Naive thymus-derived CD8-positive, alpha-beta T cell (primary cell): ENCODE measurements at regions not wholly inside any gene's neighbourhood (a gene's known extent, or its start where the extent isn't known, plus 50 kb on each side); places are given as distances from the start of the nearest gene placed in this dataset.
"Not testable (repeated sequence)": the region's sequence is repeated elsewhere in the genome, so short reads cannot be mapped to it uniquely, and the experiment has no call there.

Experiments used
- ATAC-seq, 2 donors: fragments of 150-1000 bp; cut with Tn5 transposase in 1 of 2; sonication (Bioruptor Pico), chemical (Tn5 transposase) in 1 of 2; 1 replicate in 1 of 2; 2 replicates in 1 of 2; pipeline ENCODE4 v1.10.0; 2021; ENCODE audit warnings: mild to moderate bottlenecking in 2 of 2, moderate library complexity in 2 of 2
- POLR2A ChIA-PET: fragments of 350-600 bp; sonication (Branson Sonifier 250); formaldehyde crosslinking; loops from one replicate; lab custom pipeline; 2021; ENCODE audit warnings: antibody characterized with exemption; lab: Charles Lee
- DNase-seq, 10 donors: peaks; one replicate each; pipeline versions ENCODE4 v3.0.0 to v3.0.0-alpha.2; 2020 to 2022
- H3K27ac Mint-ChIP-seq, 10 donors: one replicate each; pipeline ENCODE4 v1.8.0; 2020 to 2022; ENCODE audit warnings: mild to moderate bottlenecking in 10 of 10, mixed read lengths in 10 of 10, moderate library complexity in 4 of 10, inconsistent platforms in 1 of 10
- H3K27me3 Mint-ChIP-seq, 5 donors: one replicate each; pipeline ENCODE4 v1.8.0; 2021 to 2022; ENCODE audit warnings: mixed read lengths in 5 of 5
- H3K36me3 Mint-ChIP-seq, 3 donors: one replicate each; pipeline ENCODE4 v1.8.0; 2020 to 2022; ENCODE audit warnings: mixed read lengths in 3 of 3, mild to moderate bottlenecking in 2 of 3, inconsistent platforms in 1 of 3
- H3K4me1 Mint-ChIP-seq, 4 donors: one replicate each; pipeline ENCODE4 v1.8.0; 2021 to 2022; ENCODE audit warnings: mixed read lengths in 4 of 4
- H3K4me3 Mint-ChIP-seq, 10 donors: one replicate each; pipeline ENCODE4 v1.8.0; 2020 to 2022; ENCODE audit warnings: mild to moderate bottlenecking in 10 of 10, mixed read lengths in 10 of 10, moderate library complexity in 6 of 10, inconsistent platforms in 1 of 10
- H3K9me3 Mint-ChIP-seq, 9 donors: one replicate each; pipeline ENCODE4 v1.8.0; 2020 to 2022; ENCODE audit warnings: mixed read lengths in 9 of 9, mild to moderate bottlenecking in 3 of 9, inconsistent platforms in 1 of 9, moderate library complexity in 1 of 9

DNA sequence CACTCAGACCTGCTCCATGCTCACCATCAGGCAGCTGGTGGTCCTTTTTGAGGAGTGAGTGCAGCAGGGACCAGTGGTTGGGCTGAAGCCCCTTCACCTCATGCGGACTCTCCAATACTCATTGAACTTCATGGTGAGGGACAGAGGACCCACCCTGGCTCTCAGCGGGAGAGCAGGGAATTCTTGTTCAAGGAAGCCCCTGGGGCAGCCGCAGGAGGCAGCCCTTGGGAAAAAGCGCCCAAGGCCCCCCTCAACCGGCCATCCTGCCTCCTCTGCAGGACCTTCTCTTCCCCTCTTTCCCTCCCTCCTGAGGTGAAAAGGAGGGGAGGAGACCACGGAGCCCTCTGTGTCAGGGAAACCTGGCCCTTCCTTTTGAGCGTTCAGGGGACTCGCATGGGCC lies 4510.9 kb upstream of the OR11H1 start:
- H3K9me3 Mint-ChIP-seq, H3K27ac Mint-ChIP-seq, H3K36me3 Mint-ChIP-seq, H3K27me3 Mint-ChIP-seq, H3K4me3 Mint-ChIP-seq, POLR2A ChIA-PET, H3K4me1 Mint-ChIP-seq: not testable (repeated sequence)
- DNase-seq: peak in 1 of 10 donors; percentile 51
- ATAC-seq: peak in 1 of 2 donors; percentile 23

DNA sequence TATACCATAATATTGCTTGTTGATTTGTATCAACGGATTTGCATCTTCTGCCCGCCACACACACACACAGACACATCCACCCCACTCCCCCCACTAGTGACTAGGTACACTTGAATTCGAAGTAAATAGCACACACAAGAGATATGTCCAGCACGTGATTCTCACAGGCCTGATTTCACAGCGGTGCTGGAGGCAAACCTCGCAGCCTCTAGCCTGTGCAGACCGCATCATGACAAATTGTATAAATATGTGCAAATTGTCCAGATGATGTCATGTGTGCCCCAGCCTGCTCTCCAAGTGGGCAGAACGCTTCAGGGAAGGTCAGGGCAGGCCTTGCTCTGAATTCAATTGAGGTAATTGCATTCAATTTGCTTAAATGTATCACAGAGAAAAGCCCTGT lies 4507.5 kb upstream of the OR11H1 start:
- H3K4me3 Mint-ChIP-seq, ATAC-seq, H3K27ac Mint-ChIP-seq, H3K27me3 Mint-ChIP-seq, H3K36me3 Mint-ChIP-seq, H3K4me1 Mint-ChIP-seq, POLR2A ChIA-PET: not testable (repeated sequence)
- DNase-seq: peak in 1 of 10 donors; percentile 15
- peaks cover 5 to 24% (median 10%) of the 10 kb centered on the region in 9 donors for H3K9me3 Mint-ChIP-seq

DNA sequence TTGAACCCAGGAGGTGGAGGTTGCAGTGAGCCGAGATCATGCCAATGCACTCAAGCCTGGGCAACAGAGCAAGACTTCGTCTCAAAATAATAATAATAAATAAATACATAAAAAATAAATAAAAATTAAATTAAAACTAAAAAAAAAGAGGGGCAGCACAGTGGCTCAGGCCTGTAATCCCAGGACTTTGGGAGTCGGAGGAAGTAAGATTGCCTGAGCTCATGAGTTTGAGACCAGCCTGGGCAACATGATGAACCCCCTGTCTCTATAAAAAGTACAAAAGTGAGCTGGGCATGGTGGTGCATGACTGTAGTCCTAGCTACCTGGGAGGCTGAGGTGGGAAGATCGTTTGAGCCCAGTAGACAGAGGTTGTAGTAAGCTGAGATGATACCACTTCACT lies 4501.5 kb upstream of the OR11H1 start:
- H3K27me3 Mint-ChIP-seq, H3K4me1 Mint-ChIP-seq, ATAC-seq, H3K4me3 Mint-ChIP-seq, POLR2A ChIA-PET, H3K27ac Mint-ChIP-seq: not testable (repeated sequence)
- H3K36me3 Mint-ChIP-seq: peaks cover 0 to 25% (median 7%) of the 10 kb centered on the region in 3 donors
- DNase-seq: peak in 1 of 10 donors; percentile 46
- peaks cover 8 to 59% (median 43%) of the 10 kb centered on the region in 9 donors for H3K9me3 Mint-ChIP-seq

DNA sequence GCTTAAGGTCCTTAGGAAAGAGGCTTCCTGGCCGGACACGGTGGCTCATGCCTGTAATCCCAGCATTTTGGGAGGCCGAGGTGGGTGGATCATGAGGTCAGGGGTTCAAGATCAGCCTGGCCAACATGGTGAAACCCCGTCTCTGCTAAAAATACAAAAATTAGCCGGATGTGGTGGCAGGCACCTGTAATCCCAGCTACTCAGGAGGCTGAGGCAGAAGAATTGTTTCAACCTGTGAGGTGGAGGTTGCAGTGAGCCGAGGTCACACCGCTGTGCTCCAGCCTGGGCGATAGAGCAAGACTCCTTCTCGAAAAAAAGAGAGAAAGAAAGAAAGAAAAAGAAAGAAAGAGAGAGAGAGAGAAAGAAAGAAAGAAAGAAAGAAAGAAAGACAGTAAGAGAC lies 4500.9 kb upstream of the OR11H1 start:
- POLR2A ChIA-PET, H3K27me3 Mint-ChIP-seq, H3K27ac Mint-ChIP-seq, ATAC-seq, H3K4me1 Mint-ChIP-seq, H3K4me3 Mint-ChIP-seq: not testable (repeated sequence)
- DNase-seq: peak in 1 of 10 donors; percentile 23
- Mint-ChIP-seq H3K36me3 (peaks cover 0 to 25% (median 7%) of the 10 kb centered on the region in 3 donors), H3K9me3 (peaks cover 8 to 64% (median 46%) of the 10 kb centered on the region in 9 donors)

DNA sequence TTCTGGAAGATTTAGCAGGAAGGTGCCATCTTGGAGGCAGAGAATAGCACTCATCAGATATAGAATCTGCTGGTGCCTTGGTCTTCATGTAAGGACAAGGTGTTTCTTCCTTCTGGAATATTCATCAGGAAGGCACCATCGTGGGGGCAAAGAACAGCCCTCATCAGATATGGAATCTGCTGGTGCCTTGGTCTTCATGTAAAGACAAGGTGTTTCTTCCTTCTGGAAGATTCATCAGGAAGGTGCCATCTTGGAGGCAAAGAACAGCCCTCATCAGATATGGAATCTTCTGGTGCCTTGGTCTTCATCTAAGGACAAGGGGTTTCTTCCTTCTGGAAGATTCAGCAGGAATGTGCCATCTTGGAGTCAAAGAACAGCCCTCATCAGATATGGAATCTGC lies 4500.5 kb upstream of the OR11H1 start:
- H3K27me3 Mint-ChIP-seq, H3K4me1 Mint-ChIP-seq, ATAC-seq, H3K4me3 Mint-ChIP-seq, POLR2A ChIA-PET, H3K27ac Mint-ChIP-seq: not testable (repeated sequence)
- DNase-seq: peak in 1 of 10 donors; percentile 36
- Mint-ChIP-seq H3K9me3 (peaks cover 8 to 66% (median 48%) of the 10 kb centered on the region in 9 donors), H3K36me3 (peaks cover 0 to 25% (median 7%) of the 10 kb centered on the region in 3 donors)

DNA sequence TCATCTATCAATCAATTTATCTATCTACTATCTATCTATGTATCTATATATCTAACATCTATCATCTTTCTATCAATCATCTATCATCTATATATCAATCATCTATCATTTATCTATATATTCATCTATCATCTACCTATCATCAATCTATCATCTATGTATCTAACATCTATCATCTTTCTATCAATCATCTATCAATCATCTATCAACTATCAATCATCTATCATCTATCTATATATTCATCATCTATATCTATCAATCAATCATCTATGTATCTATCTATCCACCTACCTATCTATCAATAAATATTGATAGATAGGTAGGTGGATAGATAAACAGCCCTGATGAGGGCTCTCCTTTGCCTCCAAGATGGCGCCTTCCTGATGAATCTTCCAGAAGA lies 4499.8 kb upstream of the OR11H1 start:
- H3K27ac Mint-ChIP-seq: not testable (repeated sequence)
- peaks cover 6 to 67% (median 53%) of the 10 kb centered on the region in 9 donors for H3K9me3 Mint-ChIP-seq

DNA sequence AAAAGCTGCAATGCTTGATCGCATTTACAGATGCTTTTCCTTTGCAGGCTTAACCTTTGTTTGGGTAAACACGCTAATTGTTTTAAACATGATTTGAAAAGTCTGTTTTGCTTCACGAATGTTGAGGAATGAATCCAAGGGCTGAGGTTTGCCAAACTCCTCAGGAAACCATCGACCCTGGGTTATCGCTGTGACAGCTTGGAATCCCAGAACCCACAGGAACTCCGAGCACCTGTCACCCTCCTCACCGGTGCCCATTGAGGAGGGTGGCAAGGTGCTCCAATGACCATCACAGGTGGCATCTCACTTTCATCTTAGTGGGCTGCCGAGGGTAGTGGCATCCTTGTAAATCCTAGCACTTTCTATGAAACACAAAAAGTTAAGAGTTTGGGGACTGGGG lies 4498.5 kb upstream of the OR11H1 start:
- peaks cover 5 to 78% (median 51%) of the 10 kb centered on the region in 9 donors for H3K9me3 Mint-ChIP-seq

More for the DNA sequence above, 4499.8 kb upstream of the OR11H1 start:
- DNase-seq: peak in 1 of 10 donors; percentile 13
- peaks cover 0 to 25% (median 8%) of the 10 kb centered on the region in 3 donors for H3K36me3 Mint-ChIP-seq
- H3K4me1 Mint-ChIP-seq, POLR2A ChIA-PET, H3K27me3 Mint-ChIP-seq, ATAC-seq, H3K4me3 Mint-ChIP-seq: not testable (repeated sequence)

DNA sequence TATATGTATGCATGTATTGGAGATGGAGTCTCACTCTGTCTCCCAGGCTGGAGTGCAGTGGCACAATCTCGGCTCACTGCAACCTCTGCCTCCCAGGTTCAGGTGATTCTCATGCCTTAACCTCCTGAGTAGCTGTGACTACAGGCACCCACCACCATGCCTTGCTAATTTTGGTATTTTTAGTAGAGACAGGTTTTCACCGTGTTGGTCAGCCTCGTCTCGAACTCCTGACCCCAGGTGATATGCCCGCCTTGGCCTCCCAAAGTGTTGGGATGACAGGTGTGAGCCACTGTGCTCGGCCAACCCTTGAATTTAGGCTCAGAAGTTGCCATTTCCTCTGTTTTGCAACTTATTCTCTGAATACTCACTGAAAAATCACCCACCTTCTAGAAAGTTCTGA lies 4498.0 kb upstream of the OR11H1 start:
- ATAC-seq, POLR2A ChIA-PET, H3K27ac Mint-ChIP-seq, H3K4me3 Mint-ChIP-seq, H3K4me1 Mint-ChIP-seq, H3K27me3 Mint-ChIP-seq: not testable (repeated sequence)
- DNase-seq: peak in 1 of 10 donors; percentile 63
- Mint-ChIP-seq H3K9me3 (peaks cover 9 to 82% (median 53%) of the 10 kb centered on the region in 9 donors), H3K36me3 (peaks cover 0 to 33% (median 12%) of the 10 kb centered on the region in 3 donors)

More for the DNA sequence above, 4498.5 kb upstream of the OR11H1 start:
- H3K27me3 Mint-ChIP-seq, H3K27ac Mint-ChIP-seq, H3K4me3 Mint-ChIP-seq, H3K4me1 Mint-ChIP-seq, POLR2A ChIA-PET, ATAC-seq: not testable (repeated sequence)
- H3K36me3 Mint-ChIP-seq: peaks cover 0 to 29% (median 8%) of the 10 kb centered on the region in 3 donors
- peak in 1 of 10 donors; percentile 65 for DNase-seq

DNA sequence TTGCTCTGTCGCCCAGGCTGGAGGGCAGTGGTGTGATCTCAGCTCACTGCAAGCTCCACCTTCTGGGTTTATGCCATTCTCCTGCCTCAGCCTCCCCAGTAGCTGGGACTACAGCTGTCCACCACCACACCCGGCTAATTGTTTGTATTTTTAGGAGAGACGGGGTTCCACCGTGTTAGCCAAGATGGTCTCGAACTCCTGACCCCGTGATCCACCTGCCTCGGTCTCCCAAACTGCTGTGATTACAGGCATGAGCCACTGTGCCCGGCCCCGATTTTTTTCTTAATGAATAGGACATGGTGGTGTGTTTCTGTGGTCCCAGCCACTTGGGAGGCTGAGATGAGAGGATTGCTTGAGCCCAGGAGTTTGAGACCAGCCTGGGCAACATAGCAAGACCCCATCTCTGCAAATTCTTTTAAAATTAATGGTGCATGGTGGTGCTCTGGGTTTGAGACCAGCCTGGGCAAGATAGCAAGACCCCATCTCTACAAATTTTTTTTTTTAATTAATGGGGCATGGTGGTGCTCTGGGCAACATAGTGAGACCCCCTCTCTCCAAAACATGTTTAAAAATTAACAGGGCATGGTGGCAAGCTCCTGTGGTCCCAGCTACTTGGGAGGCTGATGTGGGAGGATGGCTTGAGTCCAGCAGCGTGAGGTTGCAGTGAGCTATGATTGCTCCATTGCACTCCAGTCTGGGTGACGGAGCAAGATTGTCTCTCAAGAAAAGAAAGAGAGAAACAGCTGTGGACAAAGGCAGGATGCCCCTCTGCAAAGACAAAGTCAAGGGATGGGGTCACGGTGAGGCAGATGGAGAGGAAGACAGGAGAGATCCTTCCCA lies 4497.2 kb upstream of the OR11H1 start:
- H3K4me1 Mint-ChIP-seq, H3K4me3 Mint-ChIP-seq, POLR2A ChIA-PET, ATAC-seq, H3K27me3 Mint-ChIP-seq, H3K27ac Mint-ChIP-seq: not testable (repeated sequence)
- Mint-ChIP-seq H3K36me3 (peaks cover 0 to 35% (median 12%) of the 10 kb centered on the region in 3 donors), H3K9me3 (peaks cover 9 to 85% (median 57%) of the 10 kb centered on the region in 9 donors)
- DNase-seq: peak in 1 of 10 donors; percentile 45

DNA sequence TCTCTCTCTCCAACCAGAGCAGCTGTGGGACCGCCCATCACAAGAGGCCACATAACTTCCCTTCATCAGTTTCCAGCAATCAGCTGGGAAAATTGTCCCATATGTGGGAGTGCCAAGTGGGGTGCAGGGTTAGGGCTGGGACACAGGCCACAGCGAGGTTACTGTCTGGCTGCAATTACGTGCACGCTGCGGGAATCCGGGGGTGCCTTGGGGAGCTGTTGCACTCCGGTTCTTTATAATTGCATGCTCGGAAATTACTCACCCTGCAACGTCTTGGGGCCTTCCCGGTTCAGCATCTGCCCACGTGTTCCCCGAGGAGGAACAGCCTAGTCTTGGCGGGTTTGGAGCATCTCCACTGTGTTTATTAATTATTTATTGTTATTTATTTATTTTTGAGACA lies 4495.9 kb upstream of the OR11H1 start:
- Mint-ChIP-seq H3K9me3 (peaks cover 13 to 90% (median 60%) of the 10 kb centered on the region in 9 donors), H3K36me3 (peaks cover 0 to 42% (median 14%) of the 10 kb centered on the region in 3 donors)
- H3K27ac Mint-ChIP-seq, ATAC-seq, H3K27me3 Mint-ChIP-seq, POLR2A ChIA-PET, H3K4me3 Mint-ChIP-seq, H3K4me1 Mint-ChIP-seq: not testable (repeated sequence)
- DNase-seq: peak in 1 of 10 donors; percentile 62

DNA sequence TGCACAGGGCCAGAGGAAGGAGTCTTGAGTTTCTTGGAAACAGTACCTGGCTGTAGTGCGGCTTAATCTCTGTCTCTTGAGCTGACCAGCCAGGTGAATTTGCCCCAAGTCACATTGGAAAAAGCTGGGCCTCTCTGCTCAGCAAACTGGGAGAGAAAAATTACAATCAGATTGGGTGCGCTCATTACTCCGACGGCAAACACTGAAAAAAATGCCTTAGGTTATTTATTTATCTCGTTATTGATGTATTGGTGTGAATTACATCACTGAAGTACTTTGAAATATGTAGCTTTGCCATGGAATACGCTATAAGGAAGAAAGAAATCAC lies 4493.4 kb upstream of the OR11H1 start:
- ATAC-seq, POLR2A ChIA-PET, H3K27me3 Mint-ChIP-seq: not testable (repeated sequence)

DNA sequence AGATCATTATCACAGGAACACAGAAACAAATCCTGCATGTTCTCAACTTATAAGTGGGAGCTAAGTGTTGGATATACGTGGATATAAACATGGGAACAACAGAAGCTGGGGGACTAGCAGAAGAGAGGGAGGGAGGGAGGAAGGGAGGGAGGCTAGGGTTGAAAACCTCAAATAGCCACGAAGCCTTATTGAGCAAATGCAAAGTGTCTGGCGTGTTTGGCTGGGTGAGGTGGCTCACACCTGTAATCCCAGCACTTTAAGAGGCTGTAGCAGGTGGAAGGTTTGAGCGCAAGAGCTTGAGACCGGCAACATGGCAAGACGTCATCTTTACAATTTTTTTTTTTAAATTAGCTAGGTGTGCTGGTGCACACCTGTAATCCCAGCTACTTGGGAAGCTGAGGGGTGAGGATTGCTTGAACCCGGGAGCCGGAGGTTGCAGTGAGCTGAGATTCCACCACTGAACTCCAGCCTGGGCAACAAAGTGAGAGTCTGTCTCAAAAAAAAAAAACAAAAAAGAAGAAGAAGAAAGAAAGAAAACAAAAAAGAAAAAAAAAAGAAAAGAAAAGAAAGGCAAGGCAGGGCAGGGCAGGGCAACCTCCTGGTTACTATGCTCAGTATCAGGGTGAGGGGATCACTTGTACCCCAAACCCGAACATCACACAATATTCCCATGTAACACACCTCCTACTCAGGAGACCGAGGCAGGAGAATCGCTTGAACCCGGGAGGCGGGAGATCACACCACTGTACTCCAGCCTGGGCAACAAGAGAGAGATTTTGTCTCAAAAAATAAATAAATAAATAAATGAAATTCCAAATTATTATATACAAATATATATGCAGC lies 4492.7 kb upstream of the OR11H1 start:
- H3K27ac Mint-ChIP-seq, POLR2A ChIA-PET, H3K4me1 Mint-ChIP-seq, H3K27me3 Mint-ChIP-seq, H3K4me3 Mint-ChIP-seq, ATAC-seq: not testable (repeated sequence)
- H3K9me3 Mint-ChIP-seq: peaks cover 20 to 99% (median 59%) of the 10 kb centered on the region in 9 donors
- peak in 1 of 10 donors; percentile 49 for DNase-seq
- H3K36me3 Mint-ChIP-seq: peaks cover 0 to 50% (median 12%) of the 10 kb centered on the region in 3 donors

More for the DNA sequence above, 4493.4 kb upstream of the OR11H1 start:
- DNase-seq: peak in 1 of 10 donors; percentile 16
- H3K36me3 Mint-ChIP-seq: peaks cover 0 to 51% (median 15%) of the 10 kb centered on the region in 3 donors
- H3K4me3 Mint-ChIP-seq, H3K4me1 Mint-ChIP-seq, H3K27ac Mint-ChIP-seq: not testable (repeated sequence)
- peaks cover 17 to 99% (median 60%) of the 10 kb centered on the region in 9 donors for H3K9me3 Mint-ChIP-seq

DNA sequence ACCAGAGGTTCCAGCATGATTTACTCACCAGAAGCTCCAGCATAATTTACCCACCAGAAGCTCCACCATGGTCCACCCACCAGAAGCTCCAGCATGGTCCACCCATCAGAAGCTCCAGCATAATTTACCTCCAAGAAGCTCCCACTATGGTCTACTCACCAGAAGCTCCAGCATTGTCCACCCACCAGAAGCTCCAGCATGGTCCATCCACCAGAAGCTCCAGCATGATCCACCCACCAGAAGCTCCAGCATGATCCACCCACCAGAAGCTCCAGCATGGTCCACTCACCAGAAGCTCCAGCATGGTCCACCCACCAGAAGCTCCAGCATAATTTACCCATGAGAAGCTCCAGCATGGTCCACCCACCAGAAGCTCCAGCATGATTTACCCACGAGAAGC lies 4490.7 kb upstream of the OR11H1 start:
- peak in 1 of 10 donors; percentile 13 for DNase-seq
- POLR2A ChIA-PET, H3K27me3 Mint-ChIP-seq, H3K27ac Mint-ChIP-seq, H3K4me3 Mint-ChIP-seq, ATAC-seq, H3K4me1 Mint-ChIP-seq: not testable (repeated sequence)
- Mint-ChIP-seq H3K36me3 (peaks cover 0 to 52% (median 12%) of the 10 kb centered on the region in 3 donors), H3K9me3 (peaks cover 28 to 97% (median 65%) of the 10 kb centered on the region in 9 donors)
